K562 (cell line): ENCODE measurements at regions not wholly inside any gene's neighbourhood (a gene's known extent, or its start where the extent isn't known, plus 50 kb on each side); places are given as distances from the start of the nearest gene placed in this dataset.
A peak's percentile ranks its signal among the peaks of the same experiment; 100 is the strongest.

Experiments
- ATAC-seq: fragments of 200-7000 bp; cut with Tn5 transposase; 3 replicates; pipeline ENCODE4 v1.9.1; 2020; ENCODE audit warnings: moderate library complexity
- BruUV-seq: library from RNA; stranded (reverse); fragments of 400-500 nt; replicated peaks from 2 replicates; lab custom pipeline; 2021; lab: Mats Ljungman, UMichigan
- CTCF ChIA-PET: fragments of 300-600 bp; formaldehyde crosslinking; extraction: SDS; loops from one replicate; lab custom pipeline; 2021; ENCODE audit warnings: low intra/inter-chr PET ratio; lab: Yijun Ruan, JAX
- POLR2A ChIA-PET: fragments of 300-600, 350-650 bp; sonication (Branson Sonifier 250); formaldehyde crosslinking; extraction: SDS; loops from one replicate; lab custom pipeline; 2021; ENCODE audit warnings: antibody characterized with exemption, inconsistent platforms; lab: Yijun Ruan, JAX
- DNase-seq, 4 experiments: peaks; one replicate each; pipeline versions ENCODE4 v3.0.0 to v3.0.0-alpha.2; 2011 to 2018; ENCODE audit warnings: low spot score in 3 of 4, mixed read lengths in 3 of 4; ENCODE audit errors: extremely low read depth in 1 of 4
- FAIRE-seq: peaks from 2 replicates; lab custom pipeline; 2011; peaks lifted over from hg19 to GRCh38; lab: Jason Lieb, UNC
- H2AFZ ChIP-seq: 2 replicates; pipeline ENCODE4 v1.6.0; 2011; ENCODE audit warnings: low read depth, low read length, control low read depth, inconsistent platforms
- H3K27ac ChIP-seq: fragments of 200-600 bp; 3 replicates; pipeline ENCODE4 v1.8.0; 2011; ENCODE audit warnings: low read depth, mild to moderate bottlenecking, control low read depth, inconsistent platforms, low read length, moderate library complexity, mixed read lengths; ENCODE audit errors: extremely low read depth
- H3K27me3 ChIP-seq, 2 experiments: fragments of 300-600 bp in 1 of 2; 2 replicates in 1 of 2; 3 replicates in 1 of 2; pipeline versions ENCODE4 v1.6.0 to v1.8.0; 2011; ENCODE audit warnings: inconsistent platforms in 2 of 2, low read length in 2 of 2, mild to moderate bottlenecking in 1 of 2, mixed read lengths in 1 of 2, moderate library complexity in 1 of 2; ENCODE audit not compliant: control insufficient read depth in 2 of 2, insufficient read depth in 2 of 2
- H3K36me3 ChIP-seq: fragments of 300-600 bp; 3 replicates; pipeline ENCODE4 v1.8.0; 2011; ENCODE audit warnings: mild to moderate bottlenecking, low read length, inconsistent platforms; ENCODE audit not compliant: control insufficient read depth, insufficient read depth
- H3K4me1 ChIP-seq, 2 experiments: fragments of 200-600 bp in 1 of 2; replicated peaks in 1 of 2; 2 replicates in 1 of 2; 3 replicates in 1 of 2; pipeline versions ENCODE4 v1.5.1 to v1.8.0; 2011; ENCODE audit warnings: inconsistent platforms in 2 of 2, low read length in 2 of 2, mild to moderate bottlenecking in 1 of 2, mixed read lengths in 1 of 2, moderate library complexity in 1 of 2; ENCODE audit not compliant: control insufficient read depth in 2 of 2, insufficient read depth in 2 of 2
- H3K4me2 ChIP-seq: 2 replicates; pipeline ENCODE4 v1.6.1; 2011; ENCODE audit warnings: low read length, control low read depth, inconsistent platforms, mixed read lengths; ENCODE audit not compliant: insufficient read depth
- H3K4me3 ChIP-seq: fragments of 200-600 bp; sonication (generic), shearing (Covaris generic); 2 replicates; pipeline ENCODE4 v1.5.1; 2016; ENCODE audit warnings: control low read depth, inconsistent platforms
- H3K79me2 ChIP-seq: fragments of 200-600 bp; 3 replicates; pipeline ENCODE4 v1.8.0; 2011; ENCODE audit warnings: low read length, inconsistent platforms; ENCODE audit not compliant: control insufficient read depth, insufficient read depth
- H3K9ac ChIP-seq, 2 experiments: 2 replicates each; pipeline versions ENCODE4 v1.6.0 to v1.6.1; 2011; ENCODE audit warnings: low read depth in 2 of 2, low read length in 2 of 2, control low read depth in 1 of 2, inconsistent platforms in 1 of 2, mild to moderate bottlenecking in 1 of 2, mixed read lengths in 1 of 2; ENCODE audit not compliant: insufficient read depth in 1 of 2
- H3K9me1 ChIP-seq: one replicate; pipeline ENCODE4 v1.6.0; 2011; ENCODE audit warnings: inconsistent platforms, mild to moderate bottlenecking, low read length, moderate library complexity; ENCODE audit not compliant: control insufficient read depth, insufficient read depth
- H3K9me3 ChIP-seq: replicated peaks from 2 replicates; pipeline ENCODE4 v1.5.1; 2011; ENCODE audit warnings: low read depth, low read length, inconsistent platforms; ENCODE audit not compliant: control insufficient read depth, insufficient read depth
- H4K20me1 ChIP-seq: replicated peaks from 2 replicates; pipeline ENCODE4 v1.6.1; 2011; ENCODE audit warnings: low read length, inconsistent platforms, mixed read lengths; ENCODE audit not compliant: control insufficient read depth, insufficient read depth
- CTCF ChIP-seq, 3 experiments: IDR thresholded peaks in 2 of 3; conservative IDR thresholded peaks in 1 of 3; 2 replicates each; pipeline ENCODE4 v1.5.1; 2011 to 2012; ENCODE audit warnings: low read length in 3 of 3, mild to moderate bottlenecking in 3 of 3, control low read depth in 2 of 3, improper control_type of control experiment in 1 of 3, inconsistent platforms in 1 of 3, low read depth in 1 of 3, mixed read lengths in 1 of 3, moderate library complexity in 1 of 3; ENCODE audit not compliant: insufficient read depth in 2 of 3
- SRSF7 ChIP-seq: fragments of 200-400 bp; formaldehyde crosslinking; optimal IDR thresholded peaks from 2 replicates; pipeline ENCODE3; 2017; ENCODE audit warnings: mild to moderate bottlenecking, low read depth, low read length
- ZNF140 ChIP-seq: fragments of 250-450 bp; sonication (Bioruptor Pico); IDR thresholded peaks from 2 replicates; pipeline ENCODE4 v1.8.0; 2021; ENCODE audit warnings: moderate library complexity, mild to moderate bottlenecking, inconsistent platforms
- ZNF551 ChIP-seq: fragments of 250-450 bp; sonication (Bioruptor Pico); IDR thresholded peaks from 2 replicates; pipeline ENCODE4 v1.5.0; 2021; ENCODE audit warnings: mild to moderate bottlenecking, moderate library complexity
- ZNF584 ChIP-seq: fragments of 200-800 bp; sonication (Bioruptor generic); IDR thresholded peaks from 2 replicates; pipeline ENCODE4 v1.6.1; 2016; ENCODE audit warnings: low read depth, mild to moderate bottlenecking, missing genetic modification characterization, missing compliant biosample characterization
- WGBS: fragments of 100-300 bp; shearing (Covaris generic); methylation state at CpG from one replicate; pipeline ENCODE4 v1.1.6; 2016; ENCODE audit warnings: low coverage, mixed read lengths; ENCODE audit not compliant: insufficient coverage; ENCODE audit errors: missing lambda C conversion rate; 5-methylcytosine and 5-hydroxymethylcytosine counted together
- in situ Hi-C: fragments of 300-500 bp; cut with MboI; formaldehyde crosslinking; loops from 4 replicates; pipeline ENCODE4 v1.15.0; 2018; ENCODE audit warnings: inconsistent platforms, mixed read lengths
- intact Hi-C: fragments of 100-400 bp; cut with micrococcal nuclease; formaldehyde crosslinking; loops from 2 replicates; pipeline ENCODE4 v1.14.2; 2022

DNA sequence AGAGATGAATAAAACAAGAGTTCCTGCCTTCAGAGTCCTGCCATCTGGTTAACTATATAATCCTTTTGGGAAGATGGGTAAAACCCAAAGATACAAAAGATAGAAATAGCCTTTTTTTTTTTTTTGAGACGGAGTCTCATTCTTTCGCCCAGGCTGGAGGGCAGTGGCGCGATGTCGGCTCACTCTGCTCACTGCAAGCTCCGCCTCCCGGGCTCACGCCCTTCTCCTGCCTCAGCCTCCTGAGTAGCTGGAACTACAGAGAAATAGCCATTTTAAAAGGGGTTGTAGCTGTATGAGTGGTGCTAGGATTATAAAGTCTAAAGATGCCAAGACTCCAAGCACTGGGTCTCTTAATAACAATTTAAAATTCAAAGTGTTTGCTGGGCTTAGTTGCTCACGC is 97.2 kb downstream of the KDR start:
- intact Hi-C loops, result no loop called here
- no peaks in the 10 kb centered on the region for H3K9me1 ChIP-seq
- H4K20me1 ChIP-seq, result no peaks in the 10 kb centered on the region
- H3K4me3 ChIP-seq, result no peak overlapping the region
- H2AFZ ChIP-seq, result no peak overlapping the region
- under 1% methylated on average over 9 of the region's 9 CpGs for WGBS
- H3K9me3 ChIP-seq, result no peaks in the 10 kb centered on the region
- ATAC-seq (0 out of 3 replicates have a peak, but pooled peaks have one; percentile 20), FAIRE-seq (peak; percentile 65), DNase-seq (no peak)
- no peak overlapping the region for H3K9ac ChIP-seq
- no peaks in the 10 kb centered on the region for H3K36me3 ChIP-seq
- H3K4me1 ChIP-seq, result no peaks in the 10 kb centered on the region; a peak in 1 of 5 replicates
- CTCF ChIA-PET, result no interaction called here
- no TSS peak for BruUV-seq
- no peaks in the 10 kb centered on the region for H3K79me2 ChIP-seq
- TF ChIP-seq ZNF551 (CRISPR knock-in tag) (no peak), CTCF (IDR thresholded peaks at IDR 0.05 in 2 of 3, conservative IDR thresholded peaks at IDR 0.05 in 1 of 3; ENCODE audit: insufficient read depth in 2 of 3, low read depth in 1 of 3, low read length in 3 of 3) (no peak), ZNF584 (CRISPR knock-in tag) (no peak), SRSF7 (no peak), ZNF140 (CRISPR knock-in tag) (no peak)
- in situ Hi-C loops, result no loop called here
- no peak overlapping the region for H3K27ac ChIP-seq
- H3K4me2 ChIP-seq, result no peak overlapping the region
- POLR2A ChIA-PET, result interaction anchor here (0.5 kb wide), 1 partner anchor 51 kb away, joined by 3 read pairs; no protein-coding TSS in a partner anchor
- no peaks in the 10 kb centered on the region; a peak in 2 of 5 replicates for H3K27me3 ChIP-seq
